GM12891 (cell line): ENCODE measurements at regions not wholly inside any gene's neighbourhood (a gene's known extent, or its start where the extent isn't known, plus 50 kb on each side); places are given as distances from the start of the nearest gene placed in this dataset.
"Not testable (repeated sequence)": the region's sequence is repeated elsewhere in the genome, so short reads cannot be mapped to it uniquely, and the experiment has no call there.

Source experiments
- DNase-seq: peaks from one replicate; pipeline ENCODE4 v3.0.0; 2011; ENCODE audit warnings: low spot score; ENCODE audit not compliant: insufficient read length
- FAIRE-seq: peaks from 2 replicates; lab custom pipeline; 2011; peaks lifted over from hg19 to GRCh38; lab: Jason Lieb, UNC
- PAX5 ChIP-seq: IDR thresholded peaks from 2 replicates; pipeline ENCODE4 v1.6.1; 2011; ENCODE audit warnings: low read length, moderate library complexity, mild to moderate bottlenecking; ENCODE audit not compliant: insufficient read depth, severe bottlenecking
- POLR2A ChIP-seq: IDR thresholded peaks from 2 replicates; pipeline ENCODE4 v1.6.1; 2011; ENCODE audit warnings: low read depth, low read length, control low read depth
- POLR2AphosphoS5 ChIP-seq: IDR thresholded peaks from 2 replicates; pipeline ENCODE4 v1.6.1; 2011; ENCODE audit warnings: low read depth, low read length, control low read depth
- POU2F2 ChIP-seq: IDR thresholded peaks from 2 replicates; pipeline ENCODE4 v1.6.1; 2011; ENCODE audit warnings: low read depth, mild to moderate bottlenecking, control low read depth, low read length, moderate library complexity
- SPI1 ChIP-seq: IDR thresholded peaks from 2 replicates; pipeline ENCODE4 v1.6.1; 2011; ENCODE audit warnings: low read depth, low read length, control low read depth
- TAF1 ChIP-seq: IDR thresholded peaks from 2 replicates; pipeline ENCODE4 v1.6.1; 2011; ENCODE audit warnings: low read depth, low read length, control low read depth

- DNase-seq (no peak), FAIRE-seq (no peak)
- TF ChIP-seq SPI1 = no peak
- TF ChIP-seq TAF1 = no peak
- TF ChIP-seq POLR2AphosphoS5 = no peak
- TF ChIP-seq POU2F2 = no peak
- TF ChIP-seq PAX5 = no peak
- no peak for TF ChIP-seq POLR2A
Measured at GRCh38 chr7:152502813-152503790, 67.3 kb upstream of the KMT2C start.

GRCh38 chr7:152501506-152501905 is 65.7 kb upstream of the KMT2C start:
- TF ChIP-seq POLR2AphosphoS5 (no peak), PAX5 (no peak), TAF1 (no peak)
- DNase-seq (no peak), FAIRE-seq (no peak)

GRCh38 chr7:152499969-152500368 is 64.2 kb upstream of the KMT2C start:
- not testable (repeated sequence) for FAIRE-seq, DNase-seq

- DNase-seq = no peak
- no peak for FAIRE-seq
- TF ChIP-seq SPI1 (no peak), POLR2AphosphoS5 (no peak), PAX5 (no peak), POLR2A (no peak), TAF1 (no peak), POU2F2 (no peak)
Measured at GRCh38 chr7:152495867-152496266, 60.1 kb upstream of the KMT2C start.

- DNase-seq (no peak), FAIRE-seq (no peak)
- TF ChIP-seq TAF1 (no peak), POLR2A (no peak), SPI1 (no peak), PAX5 (no peak), POU2F2 (no peak)
Measured at GRCh38 chr7:152492952-152493351, 57.1 kb upstream of the KMT2C start.

GRCh38 chr7:152489044-152489443 is 53.2 kb upstream of the KMT2C start:
- no peak for DNase-seq
- no peak for TF ChIP-seq POLR2A
- TF ChIP-seq PAX5 = no peak
- no peak for TF ChIP-seq SPI1
- TF ChIP-seq POLR2AphosphoS5 = no peak
- TF ChIP-seq TAF1 = no peak
- no peak for TF ChIP-seq POU2F2
- no peak for FAIRE-seq

- DNase-seq = no peak
- no peak for TF ChIP-seq POLR2A
- TF ChIP-seq SPI1 = no peak
- no peak for TF ChIP-seq PAX5
- TF ChIP-seq POLR2AphosphoS5 = no peak
- TF ChIP-seq POU2F2 = no peak
- FAIRE-seq = no peak
Measured at GRCh38 chr7:152486968-152487367, 51.2 kb upstream of the KMT2C start.

GRCh38 chr7:152485826-152486225 is 50.0 kb upstream of the KMT2C start:
- TF ChIP-seq TAF1 (no peak), PAX5 (no peak), POLR2AphosphoS5 (no peak), POU2F2 (no peak), POLR2A (no peak), SPI1 (no peak)
- DNase-seq = no peak
- FAIRE-seq = no peak
